Fibroblast of lung (primary cell): ENCODE measurements at regions not wholly inside any gene's neighbourhood (a gene's known extent, or its start where the extent isn't known, plus 50 kb on each side); places are given as distances from the start of the nearest gene placed in this dataset.

Experiments used
- DNase-seq, 2 donors: peaks; one replicate each; pipeline versions ENCODE4 v3.0.0 to v3.0.0-alpha.2; 2010; ENCODE audit warnings: low read depth in 2 of 2
- H2AFZ ChIP-seq: 2 replicates; pipeline ENCODE4 v1.5.1; 2012; ENCODE audit warnings: low read length, control low read depth, inconsistent platforms
- H3K27ac ChIP-seq: 2 replicates; pipeline ENCODE4 v1.5.1; 2011; ENCODE audit warnings: low read length, control low read depth; ENCODE audit not compliant: insufficient read depth
- H3K27me3 ChIP-seq: 2 replicates; pipeline ENCODE4 v1.5.1; 2011; ENCODE audit warnings: mild to moderate bottlenecking, low read length; ENCODE audit not compliant: control insufficient read depth, insufficient read depth
- H3K36me3 ChIP-seq: 2 replicates; pipeline ENCODE4 v1.5.1; 2011; ENCODE audit warnings: low read length; ENCODE audit not compliant: control insufficient read depth, insufficient read depth
- H3K4me1 ChIP-seq: 2 replicates; pipeline ENCODE4 v1.5.1; 2011; ENCODE audit warnings: low read length; ENCODE audit not compliant: control insufficient read depth, insufficient read depth; ENCODE audit errors: extremely low read depth
- H3K4me2 ChIP-seq: 2 replicates; pipeline ENCODE4 v1.5.1; 2011; ENCODE audit warnings: low read length, control low read depth; ENCODE audit not compliant: insufficient read depth; ENCODE audit errors: extremely low read depth
- H3K4me3 ChIP-seq, 4 experiments: fragments of 200-600 bp in 1 of 4; sonication (generic) in 1 of 4; replicated peaks in 1 of 4; 2 replicates each; pipeline ENCODE4 v1.5.1; 2011 to 2016; ENCODE audit warnings: low read length in 4 of 4, low read depth in 3 of 4, mild to moderate bottlenecking in 3 of 4, control low read depth in 2 of 4, inconsistent platforms in 1 of 4, mixed read lengths in 1 of 4; ENCODE audit not compliant: insufficient read depth in 1 of 4; ENCODE audit errors: control extremely low read depth in 1 of 4
- H3K79me2 ChIP-seq: 2 replicates; pipeline ENCODE4 v1.5.1; 2012; ENCODE audit warnings: mild to moderate bottlenecking, low read length, inconsistent platforms; ENCODE audit not compliant: control insufficient read depth, insufficient read depth
- H3K9ac ChIP-seq: 2 replicates; pipeline ENCODE4 v1.5.1; 2011; ENCODE audit warnings: mild to moderate bottlenecking, low read length, control low read depth; ENCODE audit not compliant: insufficient read depth
- H3K9me3 ChIP-seq: 2 replicates; pipeline ENCODE4 v1.5.1; 2012; ENCODE audit warnings: low read depth, low read length; ENCODE audit not compliant: control insufficient read depth, insufficient read depth
- H4K20me1 ChIP-seq: 2 replicates; pipeline ENCODE4 v1.5.1; 2011; ENCODE audit warnings: low read length; ENCODE audit not compliant: control insufficient read depth, insufficient read depth; ENCODE audit errors: extremely low read depth
- EZH2 ChIP-seq: IDR thresholded peaks from 2 replicates; pipeline ENCODE4 v1.5.1; 2012; ENCODE audit warnings: low read length, control low read depth, mild to moderate bottlenecking; ENCODE audit errors: missing control alignments
- TF ChIP-seq, protein P1 (sequence below), 2 donors: IDR thresholded peaks in 1 of 2; conservative IDR thresholded peaks in 1 of 2; 1 replicate in 1 of 2; 2 replicates in 1 of 2; pipeline ENCODE4 v1.5.1; 2011 to 2012; ENCODE audit warnings: low read length in 2 of 2, control low read depth in 1 of 2, inconsistent platforms in 1 of 2, low read depth in 1 of 2, mild to moderate bottlenecking in 1 of 2

DNA sequence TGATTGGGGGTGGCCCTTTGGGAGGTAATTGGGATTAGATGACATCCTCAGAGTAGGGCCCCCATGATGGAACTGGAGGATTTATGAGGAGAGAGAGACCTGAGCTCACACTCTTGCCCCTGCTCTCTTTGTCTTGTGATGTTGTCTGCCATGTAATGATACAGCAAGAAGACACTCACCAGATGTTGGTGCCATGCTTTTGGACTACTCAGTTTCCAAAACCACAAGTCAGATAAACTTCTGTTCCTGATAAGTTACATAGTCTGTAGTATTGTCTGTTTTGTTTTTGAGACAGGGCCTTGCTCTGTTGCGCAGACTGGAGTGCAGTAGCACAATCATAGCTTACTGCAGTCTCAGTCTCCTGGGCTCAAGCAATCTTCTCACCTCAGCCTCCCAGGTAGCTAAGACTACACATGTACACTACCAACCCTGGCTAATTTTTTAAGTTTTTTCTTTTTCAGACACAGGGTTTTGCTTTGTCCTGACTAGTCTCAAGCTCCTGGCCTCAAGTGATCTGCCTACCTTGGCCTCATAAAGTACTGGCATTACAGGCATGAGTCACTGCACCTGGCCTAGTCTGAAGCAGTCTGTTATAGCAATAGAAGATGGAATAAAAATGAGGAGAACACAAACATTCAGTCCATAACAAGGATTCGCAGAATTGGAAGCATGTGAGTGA lies 115.0 kb upstream of the GALNT2 start:
- TF ChIP-seq EZH2: no peak
- TF ChIP-seq, protein P1, sequence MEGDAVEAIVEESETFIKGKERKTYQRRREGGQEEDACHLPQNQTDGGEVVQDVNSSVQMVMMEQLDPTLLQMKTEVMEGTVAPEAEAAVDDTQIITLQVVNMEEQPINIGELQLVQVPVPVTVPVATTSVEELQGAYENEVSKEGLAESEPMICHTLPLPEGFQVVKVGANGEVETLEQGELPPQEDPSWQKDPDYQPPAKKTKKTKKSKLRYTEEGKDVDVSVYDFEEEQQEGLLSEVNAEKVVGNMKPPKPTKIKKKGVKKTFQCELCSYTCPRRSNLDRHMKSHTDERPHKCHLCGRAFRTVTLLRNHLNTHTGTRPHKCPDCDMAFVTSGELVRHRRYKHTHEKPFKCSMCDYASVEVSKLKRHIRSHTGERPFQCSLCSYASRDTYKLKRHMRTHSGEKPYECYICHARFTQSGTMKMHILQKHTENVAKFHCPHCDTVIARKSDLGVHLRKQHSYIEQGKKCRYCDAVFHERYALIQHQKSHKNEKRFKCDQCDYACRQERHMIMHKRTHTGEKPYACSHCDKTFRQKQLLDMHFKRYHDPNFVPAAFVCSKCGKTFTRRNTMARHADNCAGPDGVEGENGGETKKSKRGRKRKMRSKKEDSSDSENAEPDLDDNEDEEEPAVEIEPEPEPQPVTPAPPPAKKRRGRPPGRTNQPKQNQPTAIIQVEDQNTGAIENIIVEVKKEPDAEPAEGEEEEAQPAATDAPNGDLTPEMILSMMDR (conservative IDR thresholded peaks at IDR 0.05 in 1 of 2, IDR thresholded peaks at IDR 0.05 in 1 of 2; ENCODE audit: low read depth in 1 of 2, low read length in 2 of 2): no peak
- no peaks in the 10 kb centered on the region for H3K4me1 ChIP-seq
- H4K20me1 ChIP-seq: no peaks in the 10 kb centered on the region
- H3K27ac ChIP-seq: no peak overlapping the region
- no peak overlapping the region for H3K4me2 ChIP-seq
- H3K36me3 ChIP-seq: no peaks in the 10 kb centered on the region
- no peak for DNase-seq
- H3K79me2 ChIP-seq: no peaks in the 10 kb centered on the region
- no peak overlapping the region for H3K9ac ChIP-seq
- no peaks in the 10 kb centered on the region for H3K9me3 ChIP-seq
- no peak overlapping the region for H2AFZ ChIP-seq
- H3K4me3 ChIP-seq: no peak overlapping the region
- no peaks in the 10 kb centered on the region for H3K27me3 ChIP-seq

DNA sequence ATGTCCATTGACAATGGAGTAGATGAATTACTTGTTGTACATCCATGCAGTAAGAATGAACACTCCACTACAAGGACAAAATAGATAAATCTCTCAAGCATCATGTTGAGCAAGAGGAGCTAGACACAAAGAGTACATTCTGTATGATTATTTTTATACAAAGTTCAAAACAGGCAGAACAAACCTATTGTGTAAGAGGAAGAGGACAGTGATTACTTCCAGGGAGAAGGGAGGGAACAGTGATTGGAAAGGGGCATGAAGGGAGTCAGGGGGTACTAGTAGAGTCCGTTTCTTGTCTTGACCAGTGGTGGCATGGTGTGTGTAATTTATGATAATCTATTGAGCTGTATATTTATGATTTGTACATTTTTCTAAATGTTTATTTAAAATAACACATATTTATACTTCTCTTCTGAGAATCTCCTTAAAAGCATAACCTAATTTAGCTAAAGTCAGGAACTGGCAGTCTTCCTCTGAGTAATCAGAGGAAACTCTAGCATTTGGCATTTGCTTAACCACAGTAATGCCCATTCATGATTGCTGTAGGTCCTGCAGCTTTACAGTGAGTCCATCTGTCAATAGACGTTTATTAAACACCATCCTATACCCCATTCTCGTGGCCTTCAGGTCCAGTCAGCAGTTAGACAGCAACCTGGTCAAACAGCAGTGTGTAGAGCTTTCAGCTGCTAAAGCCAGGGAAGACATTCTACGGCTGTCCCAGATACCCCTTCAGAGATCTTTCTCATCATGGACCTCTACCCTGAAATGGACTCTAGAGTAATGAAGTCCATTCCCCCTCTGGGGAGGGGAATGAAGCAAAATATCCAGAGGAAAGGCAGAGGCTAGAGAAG lies 114.1 kb upstream of the GALNT2 start:
- Histone ChIP-seq H3K9ac (no peak overlapping the region), H3K36me3 (no peaks in the 10 kb centered on the region), H3K79me2 (no peaks in the 10 kb centered on the region), H2AFZ (no peak overlapping the region), H4K20me1 (no peaks in the 10 kb centered on the region), H3K27me3 (no peaks in the 10 kb centered on the region), H3K4me2 (no peak overlapping the region), H3K9me3 (no peaks in the 10 kb centered on the region), H3K4me3 (no peak overlapping the region), H3K27ac (no peak overlapping the region), H3K4me1 (no peaks in the 10 kb centered on the region)
- DNase-seq: peak; percentile 9 to 40
- TF ChIP-seq EZH2: no peak
- TF ChIP-seq, protein P1 (conservative IDR thresholded peaks at IDR 0.05 in 1 of 2, IDR thresholded peaks at IDR 0.05 in 1 of 2; ENCODE audit: low read depth in 1 of 2, low read length in 2 of 2): no peak

DNA sequence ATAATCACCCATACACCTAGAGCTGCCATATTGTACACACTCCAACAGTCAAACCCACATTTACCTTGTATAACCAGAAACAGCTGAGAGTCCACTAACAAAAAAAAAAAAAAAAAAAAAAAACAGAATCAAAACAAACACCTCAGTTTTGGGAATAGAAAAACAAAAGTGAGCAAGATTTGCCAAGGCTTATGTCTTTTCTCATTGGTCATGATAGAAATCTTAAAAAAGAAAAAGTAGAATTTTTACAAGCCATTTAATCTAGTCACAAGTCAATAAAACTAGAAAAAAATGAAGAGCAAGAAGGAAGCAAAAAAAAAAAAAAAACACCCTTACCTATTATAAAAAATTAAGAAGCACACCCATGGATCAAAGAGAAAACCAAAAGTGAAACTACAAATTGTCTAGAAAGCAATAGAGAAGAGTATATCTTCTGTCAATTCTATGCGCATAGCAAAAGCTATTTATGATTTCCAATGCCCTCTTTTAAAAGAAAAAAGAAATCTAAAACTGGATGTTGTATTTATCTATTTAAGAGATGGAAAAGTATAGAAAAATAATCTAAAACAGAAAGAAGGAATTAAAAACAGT lies 113.2 kb upstream of the GALNT2 start:
- Histone ChIP-seq H4K20me1 (no peaks in the 10 kb centered on the region), H3K79me2 (no peaks in the 10 kb centered on the region), H3K27ac (no peak overlapping the region), H3K9ac (no peak overlapping the region), H3K36me3 (no peaks in the 10 kb centered on the region), H3K27me3 (no peaks in the 10 kb centered on the region), H2AFZ (no peak overlapping the region), H3K4me3 (no peak overlapping the region), H3K9me3 (no peaks in the 10 kb centered on the region), H3K4me2 (no peak overlapping the region), H3K4me1 (no peaks in the 10 kb centered on the region)
- TF ChIP-seq EZH2: no peak
- TF ChIP-seq, protein P1 (conservative IDR thresholded peaks at IDR 0.05 in 1 of 2, IDR thresholded peaks at IDR 0.05 in 1 of 2; ENCODE audit: low read depth in 1 of 2, low read length in 2 of 2): no peak
- no peak for DNase-seq
